T-helper 1 cell treated with Interleukin-12 subunit alpha and Interleukin-12 subunit beta and Interleukin-4 antibody, amounts not matched to agents 30 ng/mL and 1 ng/mL, for 36 hours (primary cell): ENCODE measurements at regions not wholly inside any gene's neighbourhood (a gene's known extent, or its start where the extent isn't known, plus 50 kb on each side); places are given as distances from the start of the nearest gene placed in this dataset.
"Not testable (repeated sequence)": the region's sequence is repeated elsewhere in the genome, so short reads cannot be mapped to it uniquely, and the experiment has no call there.

ENCODE experiments used
- intact Hi-C: fragments of 100-400 bp; cut with micrococcal nuclease; formaldehyde crosslinking; loops from one replicate; pipeline ENCODE4 v1.15.1; 2024

- intact Hi-C loops = no loop called here
Measured at GRCh38 chr3:178967177-178967532, 104.5 kb downstream of the ZMAT3 start.

- intact Hi-C loops = loop anchor here (1.0 kb wide), 1 partner anchor 530 kb away; no protein-coding TSS in a partner anchor
Measured at GRCh38 chr3:178966299-178967176, 105.1 kb downstream of the ZMAT3 start.

- intact Hi-C loops = no loop called here
Measured at GRCh38 chr3:178964551-178964950, 107.1 kb downstream of the ZMAT3 start.

GRCh38 chr3:178960918-178961317 is 110.7 kb downstream of the ZMAT3 start:
- intact Hi-C loops = no loop called here

- intact Hi-C loops = no loop called here
Measured at GRCh38 chr3:178960181-178960580, 111.4 kb downstream of the ZMAT3 start.

GRCh38 chr3:178950676-178951075 is 120.9 kb downstream of the ZMAT3 start:
- intact Hi-C loops = no loop called here

- intact Hi-C loops = no loop called here
Measured at GRCh38 chr3:178949896-178950295, 121.7 kb downstream of the ZMAT3 start.

GRCh38 chr3:178948546-178948945 is 123.1 kb downstream of the ZMAT3 start:
- intact Hi-C loops = no loop called here

GRCh38 chr3:178947738-178948137 is 123.9 kb downstream of the ZMAT3 start:
- intact Hi-C loops = no loop called here

- intact Hi-C loops = not testable (repeated sequence)
Measured at GRCh38 chr3:178942261-178942660, 129.3 kb downstream of the ZMAT3 start.

GRCh38 chr3:178930116-178930515 is 141.5 kb downstream of the ZMAT3 start:
- intact Hi-C loops = no loop called here

GRCh38 chr3:178916223-178916622 is 155.4 kb downstream of the ZMAT3 start:
- intact Hi-C loops = no loop called here

GRCh38 chr3:178915365-178915764 is 156.2 kb downstream of the ZMAT3 start:
- intact Hi-C loops = no loop called here

GRCh38 chr3:178907081-178907480 is 164.5 kb downstream of the ZMAT3 start:
- intact Hi-C loops = no loop called here

GRCh38 chr3:178901204-178901603 is 170.4 kb downstream of the ZMAT3 start:
- intact Hi-C loops = no loop called here

- intact Hi-C loops = no loop called here
Measured at GRCh38 chr3:178900029-178900646, 171.5 kb downstream of the ZMAT3 start.

GRCh38 chr3:178895178-178895789 is 176.3 kb downstream of the ZMAT3 start:
- intact Hi-C loops = no loop called here
